OCI-LY3 (cell line): ENCODE measurements at regions not wholly inside any gene's neighbourhood (a gene's known extent, or its start where the extent isn't known, plus 50 kb on each side); places are given as distances from the start of the nearest gene placed in this dataset.

Experiments
- H2AFZ ChIP-seq: fragments of 200-600, 300-600 bp; shearing (Covaris generic); 2 replicates; pipeline ENCODE4 v1.6.0; 2014; ENCODE audit warnings: antibody characterized with exemption, low read depth, low read length
- H3K27ac ChIP-seq: fragments of 200-600, 300-600 bp; sonication (generic); 2 replicates; pipeline ENCODE4 v1.5.1; 2014; ENCODE audit warnings: mild to moderate bottlenecking, low read length, moderate library complexity, mixed read lengths
- H3K27me3 ChIP-seq: fragments of 200-600, 300-600 bp; sonication (generic); 2 replicates; pipeline ENCODE4 v1.6.1; 2014; ENCODE audit warnings: low read depth, low read length, mixed read lengths
- H3K36me3 ChIP-seq: fragments of 200-600, 300-600 bp; sonication (generic); replicated peaks from 2 replicates; pipeline ENCODE3; 2014; ENCODE audit warnings: low read depth, low read length, mixed read lengths
- H3K4me1 ChIP-seq: fragments of 300-600, 200-600 bp; sonication (generic); 2 replicates; pipeline ENCODE4 v1.6.1; 2014; ENCODE audit warnings: low read length, mixed read lengths
- H3K4me2 ChIP-seq: fragments of 200-600, 300-600 bp; sonication (generic); 2 replicates; pipeline ENCODE4 v1.6.1; 2014; ENCODE audit warnings: low read length, mixed read lengths
- H3K4me3 ChIP-seq: fragments of 300-600, 200-600 bp; sonication (generic); 2 replicates; pipeline ENCODE4 v1.5.1; 2014; ENCODE audit warnings: antibody characterized with exemption, mild to moderate bottlenecking, low read length, moderate library complexity
- H3K79me2 ChIP-seq: fragments of 300-600, 200-600 bp; shearing (Covaris generic); 2 replicates; pipeline ENCODE4 v1.6.1; 2014; ENCODE audit warnings: mild to moderate bottlenecking, low read length, mixed read lengths
- H3K9ac ChIP-seq: fragments of 300-600, 200-600 bp; shearing (Covaris generic); 2 replicates; pipeline ENCODE4 v1.6.0; 2014; ENCODE audit warnings: mild to moderate bottlenecking, low read length, moderate library complexity
- H3K9me3 ChIP-seq: fragments of 200-600, 300-600 bp; shearing (Covaris generic); 2 replicates; pipeline ENCODE4 v1.6.1; 2014; ENCODE audit warnings: low read length, mixed read lengths; ENCODE audit not compliant: insufficient read depth
- H4K20me1 ChIP-seq: fragments of 200-600, 300-600 bp; sonication (generic); 2 replicates; pipeline ENCODE4 v1.6.1; 2016; ENCODE audit warnings: low read length, mixed read lengths; ENCODE audit not compliant: insufficient read depth
- EZH2phosphoT487 ChIP-seq: fragments of 200-600 bp; shearing (Covaris generic); IDR thresholded peaks from 2 replicates; pipeline ENCODE4 v1.6.1; 2018; ENCODE audit warnings: antibody characterized with exemption, mixed run types, low read depth
- TF ChIP-seq, protein P1 (sequence below): fragments of 200-600, 300-600 bp; sonication (generic); IDR thresholded peaks from 2 replicates; pipeline ENCODE4 v1.5.1; 2014; ENCODE audit warnings: antibody characterized with exemption, low read length, low read depth

DNA sequence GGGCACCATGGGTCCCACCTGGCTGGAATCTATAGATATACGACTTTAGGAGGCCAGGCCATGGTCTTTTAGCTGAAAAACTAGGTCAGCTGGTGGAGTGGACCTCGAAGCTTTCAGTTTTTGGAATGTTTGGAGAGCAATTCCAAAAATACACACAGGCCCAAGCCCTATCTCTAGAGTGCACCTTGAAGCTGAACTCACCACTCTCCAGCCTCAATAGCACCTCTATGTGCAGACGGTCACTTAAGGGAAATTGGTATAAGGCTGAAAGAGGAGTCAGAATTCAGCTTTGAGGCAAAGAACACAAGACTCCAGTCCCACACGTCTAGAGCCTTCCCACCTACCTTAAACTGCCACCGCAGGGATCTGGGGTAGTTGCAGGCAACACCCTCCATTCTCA is 56.4 kb upstream of the KATNAL1 start:
- no peaks in the 10 kb centered on the region for H3K4me1 ChIP-seq
- no peak overlapping the region for H3K4me2 ChIP-seq
- no peak overlapping the region for H3K9ac ChIP-seq
- H3K27me3 ChIP-seq, result peaks cover 18% of the 10 kb centered on the region
- no peaks in the 10 kb centered on the region for H3K36me3 ChIP-seq
- H3K9me3 ChIP-seq, result no peaks in the 10 kb centered on the region
- no peak overlapping the region for H3K4me3 ChIP-seq
- H4K20me1 ChIP-seq, result no peaks in the 10 kb centered on the region
- H2AFZ ChIP-seq, result no peak overlapping the region
- H3K27ac ChIP-seq, result no peak overlapping the region
- TF ChIP-seq, protein P1, sequence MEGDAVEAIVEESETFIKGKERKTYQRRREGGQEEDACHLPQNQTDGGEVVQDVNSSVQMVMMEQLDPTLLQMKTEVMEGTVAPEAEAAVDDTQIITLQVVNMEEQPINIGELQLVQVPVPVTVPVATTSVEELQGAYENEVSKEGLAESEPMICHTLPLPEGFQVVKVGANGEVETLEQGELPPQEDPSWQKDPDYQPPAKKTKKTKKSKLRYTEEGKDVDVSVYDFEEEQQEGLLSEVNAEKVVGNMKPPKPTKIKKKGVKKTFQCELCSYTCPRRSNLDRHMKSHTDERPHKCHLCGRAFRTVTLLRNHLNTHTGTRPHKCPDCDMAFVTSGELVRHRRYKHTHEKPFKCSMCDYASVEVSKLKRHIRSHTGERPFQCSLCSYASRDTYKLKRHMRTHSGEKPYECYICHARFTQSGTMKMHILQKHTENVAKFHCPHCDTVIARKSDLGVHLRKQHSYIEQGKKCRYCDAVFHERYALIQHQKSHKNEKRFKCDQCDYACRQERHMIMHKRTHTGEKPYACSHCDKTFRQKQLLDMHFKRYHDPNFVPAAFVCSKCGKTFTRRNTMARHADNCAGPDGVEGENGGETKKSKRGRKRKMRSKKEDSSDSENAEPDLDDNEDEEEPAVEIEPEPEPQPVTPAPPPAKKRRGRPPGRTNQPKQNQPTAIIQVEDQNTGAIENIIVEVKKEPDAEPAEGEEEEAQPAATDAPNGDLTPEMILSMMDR, result no peak
- TF ChIP-seq EZH2phosphoT487, result no peak
- no peaks in the 10 kb centered on the region for H3K79me2 ChIP-seq

DNA sequence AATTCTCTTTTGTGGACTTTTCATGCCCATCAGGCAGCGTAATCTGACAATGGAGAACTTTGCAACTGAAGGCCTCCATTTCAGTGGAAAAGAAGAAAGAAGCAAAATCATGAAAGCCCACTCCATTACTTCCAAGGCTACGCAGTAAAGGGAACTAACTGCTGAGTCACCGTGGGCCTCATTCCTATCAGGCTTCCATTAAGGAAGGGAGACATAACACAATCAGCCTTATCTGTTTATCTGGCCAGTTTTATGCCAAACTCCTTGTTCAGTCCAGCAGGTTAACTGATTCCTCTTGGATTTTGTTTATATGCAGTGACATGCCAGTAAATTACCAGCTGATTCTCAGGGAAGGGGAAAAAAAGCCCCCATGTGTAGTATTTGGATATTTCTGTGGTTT is 56.8 kb upstream of the KATNAL1 start:
- H3K4me3 ChIP-seq, result no peak overlapping the region
- no peak overlapping the region for H3K4me2 ChIP-seq
- no peak overlapping the region for H3K27ac ChIP-seq
- no peaks in the 10 kb centered on the region for H3K9me3 ChIP-seq
- peaks cover 18% of the 10 kb centered on the region for H3K27me3 ChIP-seq
- no peaks in the 10 kb centered on the region for H3K4me1 ChIP-seq
- no peak overlapping the region for H2AFZ ChIP-seq
- TF ChIP-seq, protein P1, result no peak
- TF ChIP-seq EZH2phosphoT487, result no peak
- no peaks in the 10 kb centered on the region for H4K20me1 ChIP-seq
- no peaks in the 10 kb centered on the region for H3K79me2 ChIP-seq
- no peak overlapping the region for H3K9ac ChIP-seq
- no peaks in the 10 kb centered on the region for H3K36me3 ChIP-seq

DNA sequence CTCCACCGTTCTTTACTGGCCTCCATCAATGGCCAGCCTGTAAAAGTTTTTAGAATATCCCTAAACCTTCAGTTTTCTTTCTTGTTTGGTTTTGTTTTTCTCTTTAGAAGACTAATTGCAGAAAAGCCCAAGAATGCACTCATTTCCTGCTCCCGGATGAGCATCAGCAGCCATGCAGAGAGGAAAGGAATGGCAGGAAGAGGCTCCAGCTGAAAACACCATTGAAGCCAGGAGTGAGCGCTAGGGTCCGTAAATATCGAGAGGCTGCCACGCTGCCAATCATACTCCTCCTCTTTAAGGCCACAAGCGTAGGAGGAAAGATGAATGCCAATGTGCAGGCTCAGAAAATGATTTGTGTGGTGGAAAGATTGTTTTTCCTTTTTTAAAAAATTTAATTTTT is 57.4 kb upstream of the UBE2L5 start:
- TF ChIP-seq EZH2phosphoT487, result no peak
- TF ChIP-seq, protein P1, result no peak
- no peak overlapping the region for H3K4me2 ChIP-seq
- H3K27ac ChIP-seq, result no peak overlapping the region
- H4K20me1 ChIP-seq, result no peaks in the 10 kb centered on the region
- H3K4me3 ChIP-seq, result no peak overlapping the region
- no peaks in the 10 kb centered on the region for H3K9me3 ChIP-seq
- H3K9ac ChIP-seq, result no peak overlapping the region
- no peak overlapping the region for H2AFZ ChIP-seq
- H3K4me1 ChIP-seq, result no peaks in the 10 kb centered on the region; the same call in 1 of the 2 replicates
- no peaks in the 10 kb centered on the region for H3K79me2 ChIP-seq
- H3K27me3 ChIP-seq, result peaks cover 15% of the 10 kb centered on the region
- H3K36me3 ChIP-seq, result no peaks in the 10 kb centered on the region

DNA sequence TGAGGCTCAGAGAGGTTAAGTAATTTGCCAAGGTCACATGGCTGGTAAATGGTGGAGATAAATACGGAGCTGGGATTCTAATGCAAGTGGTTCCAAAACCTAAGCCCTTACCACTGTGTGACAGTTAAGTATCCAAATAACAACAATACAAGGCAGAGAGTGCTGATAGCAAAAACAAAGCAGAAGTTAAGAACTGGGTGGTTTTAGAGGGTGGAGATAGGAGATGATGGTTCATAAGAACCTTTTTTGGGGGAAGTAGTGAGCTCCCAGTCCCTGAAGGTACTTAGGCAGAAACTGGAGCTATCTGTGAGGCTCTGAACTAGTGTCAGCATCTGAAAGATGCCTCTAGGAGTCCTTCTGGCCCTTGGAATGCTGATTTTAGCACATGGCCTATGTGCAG is 56.2 kb upstream of the UBE2L5 start:
- no peaks in the 10 kb centered on the region for H3K79me2 ChIP-seq
- no peak overlapping the region for H3K27ac ChIP-seq
- peaks cover 7% of the 10 kb centered on the region; the same call in 1 of the 2 replicates for H3K27me3 ChIP-seq
- no peaks in the 10 kb centered on the region for H4K20me1 ChIP-seq
- H3K4me2 ChIP-seq, result no peak overlapping the region
- peaks cover under 1% of the 10 kb centered on the region; the same call in 1 of the 2 replicates for H3K9me3 ChIP-seq
- TF ChIP-seq EZH2phosphoT487, result no peak
- no peak overlapping the region for H3K4me3 ChIP-seq
- H2AFZ ChIP-seq, result no peak overlapping the region
- H3K9ac ChIP-seq, result no peak overlapping the region
- H3K4me1 ChIP-seq, result peaks cover 12% of the 10 kb centered on the region
- no peaks in the 10 kb centered on the region for H3K36me3 ChIP-seq

DNA sequence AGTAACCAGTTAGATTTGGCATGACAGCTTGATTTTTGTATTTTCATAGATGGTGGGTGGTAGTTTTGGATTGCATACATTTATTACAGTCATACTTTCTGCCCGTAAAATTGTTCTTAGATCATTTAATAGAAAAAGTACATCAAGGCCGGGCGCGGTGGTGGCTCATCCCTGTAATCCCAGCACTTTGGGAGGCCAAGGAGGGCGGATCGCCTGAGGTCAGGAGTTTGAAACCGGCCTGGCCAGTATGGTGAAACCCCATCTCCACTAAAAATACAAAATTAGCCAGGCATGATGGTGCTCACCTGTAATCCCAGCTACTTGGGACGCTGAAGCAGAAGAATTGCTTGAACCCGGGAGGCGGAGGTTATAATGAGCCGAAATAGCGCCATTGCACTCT is 55.0 kb upstream of the UBE2L5 start:
- Histone ChIP-seq H3K4me3 (no peak overlapping the region), H3K36me3 (no peaks in the 10 kb centered on the region), H3K9me3 (peaks cover 6% of the 10 kb centered on the region; the same call in 1 of the 2 replicates), H4K20me1 (no peaks in the 10 kb centered on the region), H3K4me2 (no peak overlapping the region), H3K9ac (no peak overlapping the region), H2AFZ (no peak overlapping the region), H3K4me1 (peaks cover 22% of the 10 kb centered on the region), H3K79me2 (no peaks in the 10 kb centered on the region), H3K27me3 (peaks cover 8% of the 10 kb centered on the region), H3K27ac (no peak overlapping the region)
- no peak for TF ChIP-seq EZH2phosphoT487
- TF ChIP-seq, protein P1, result no peak
